K562 (cell line): ENCODE measurements at regions not wholly inside any gene's neighbourhood (a gene's known extent, or its start where the extent isn't known, plus 50 kb on each side); places are given as distances from the start of the nearest gene placed in this dataset.

Experiments used
- ATAC-seq: fragments of 200-7000 bp; cut with Tn5 transposase; 3 replicates; pipeline ENCODE4 v1.9.1; 2020; ENCODE audit warnings: moderate library complexity
- BruUV-seq: library from RNA; stranded (reverse); fragments of 400-500 nt; replicated peaks from 2 replicates; lab custom pipeline; 2021; lab: Mats Ljungman, UMichigan
- CTCF ChIA-PET: fragments of 300-600 bp; formaldehyde crosslinking; extraction: SDS; loops from one replicate; lab custom pipeline; 2021; ENCODE audit warnings: low intra/inter-chr PET ratio; lab: Yijun Ruan, JAX
- POLR2A ChIA-PET: fragments of 300-600, 350-650 bp; sonication (Branson Sonifier 250); formaldehyde crosslinking; extraction: SDS; loops from one replicate; lab custom pipeline; 2021; ENCODE audit warnings: antibody characterized with exemption, inconsistent platforms; lab: Yijun Ruan, JAX
- DNase-seq, 4 experiments: peaks; one replicate each; pipeline versions ENCODE4 v3.0.0 to v3.0.0-alpha.2; 2011 to 2018; ENCODE audit warnings: low spot score in 3 of 4, mixed read lengths in 3 of 4; ENCODE audit errors: extremely low read depth in 1 of 4
- FAIRE-seq: peaks from 2 replicates; lab custom pipeline; 2011; peaks lifted over from hg19 to GRCh38; lab: Jason Lieb, UNC
- H2AFZ ChIP-seq: 2 replicates; pipeline ENCODE4 v1.6.0; 2011; ENCODE audit warnings: low read depth, low read length, control low read depth, inconsistent platforms
- H3K27ac ChIP-seq: fragments of 200-600 bp; 3 replicates; pipeline ENCODE4 v1.8.0; 2011; ENCODE audit warnings: low read depth, mild to moderate bottlenecking, control low read depth, inconsistent platforms, low read length, moderate library complexity, mixed read lengths; ENCODE audit errors: extremely low read depth
- H3K27me3 ChIP-seq, 2 experiments: fragments of 300-600 bp in 1 of 2; 2 replicates in 1 of 2; 3 replicates in 1 of 2; pipeline versions ENCODE4 v1.6.0 to v1.8.0; 2011; ENCODE audit warnings: inconsistent platforms in 2 of 2, low read length in 2 of 2, mild to moderate bottlenecking in 1 of 2, mixed read lengths in 1 of 2, moderate library complexity in 1 of 2; ENCODE audit not compliant: control insufficient read depth in 2 of 2, insufficient read depth in 2 of 2
- H3K36me3 ChIP-seq: fragments of 300-600 bp; 3 replicates; pipeline ENCODE4 v1.8.0; 2011; ENCODE audit warnings: mild to moderate bottlenecking, low read length, inconsistent platforms; ENCODE audit not compliant: control insufficient read depth, insufficient read depth
- H3K4me1 ChIP-seq, 2 experiments: fragments of 200-600 bp in 1 of 2; replicated peaks in 1 of 2; 2 replicates in 1 of 2; 3 replicates in 1 of 2; pipeline versions ENCODE4 v1.5.1 to v1.8.0; 2011; ENCODE audit warnings: inconsistent platforms in 2 of 2, low read length in 2 of 2, mild to moderate bottlenecking in 1 of 2, mixed read lengths in 1 of 2, moderate library complexity in 1 of 2; ENCODE audit not compliant: control insufficient read depth in 2 of 2, insufficient read depth in 2 of 2
- H3K4me2 ChIP-seq: 2 replicates; pipeline ENCODE4 v1.6.1; 2011; ENCODE audit warnings: low read length, control low read depth, inconsistent platforms, mixed read lengths; ENCODE audit not compliant: insufficient read depth
- H3K4me3 ChIP-seq: fragments of 200-600 bp; sonication (generic), shearing (Covaris generic); 2 replicates; pipeline ENCODE4 v1.5.1; 2016; ENCODE audit warnings: control low read depth, inconsistent platforms
- H3K79me2 ChIP-seq: fragments of 200-600 bp; 3 replicates; pipeline ENCODE4 v1.8.0; 2011; ENCODE audit warnings: low read length, inconsistent platforms; ENCODE audit not compliant: control insufficient read depth, insufficient read depth
- H3K9ac ChIP-seq, 2 experiments: 2 replicates each; pipeline versions ENCODE4 v1.6.0 to v1.6.1; 2011; ENCODE audit warnings: low read depth in 2 of 2, low read length in 2 of 2, control low read depth in 1 of 2, inconsistent platforms in 1 of 2, mild to moderate bottlenecking in 1 of 2, mixed read lengths in 1 of 2; ENCODE audit not compliant: insufficient read depth in 1 of 2
- H3K9me1 ChIP-seq: one replicate; pipeline ENCODE4 v1.6.0; 2011; ENCODE audit warnings: inconsistent platforms, mild to moderate bottlenecking, low read length, moderate library complexity; ENCODE audit not compliant: control insufficient read depth, insufficient read depth
- H3K9me3 ChIP-seq: replicated peaks from 2 replicates; pipeline ENCODE4 v1.5.1; 2011; ENCODE audit warnings: low read depth, low read length, inconsistent platforms; ENCODE audit not compliant: control insufficient read depth, insufficient read depth
- H4K20me1 ChIP-seq: replicated peaks from 2 replicates; pipeline ENCODE4 v1.6.1; 2011; ENCODE audit warnings: low read length, inconsistent platforms, mixed read lengths; ENCODE audit not compliant: control insufficient read depth, insufficient read depth
- POLR2A ChIP-seq: fragments of 450-650 bp; conservative IDR thresholded peaks from 2 replicates; pipeline ENCODE4 v1.6.1; 2016
- WGBS: fragments of 100-300 bp; shearing (Covaris generic); methylation state at CpG from one replicate; pipeline ENCODE4 v1.1.6; 2016; ENCODE audit warnings: low coverage, mixed read lengths; ENCODE audit not compliant: insufficient coverage; ENCODE audit errors: missing lambda C conversion rate; 5-methylcytosine and 5-hydroxymethylcytosine counted together
- in situ Hi-C: fragments of 300-500 bp; cut with MboI; formaldehyde crosslinking; loops from 4 replicates; pipeline ENCODE4 v1.15.0; 2018; ENCODE audit warnings: inconsistent platforms, mixed read lengths
- intact Hi-C: fragments of 100-400 bp; cut with micrococcal nuclease; formaldehyde crosslinking; loops from 2 replicates; pipeline ENCODE4 v1.14.2; 2022
- TF ChIP-seq, protein P1 (sequence below): fragments of 450-650 bp; IDR thresholded peaks from 2 replicates; pipeline ENCODE4 v1.6.1; 2017; ENCODE audit warnings: antibody characterized with exemption
- TF ChIP-seq, protein P2 (sequence below): fragments of 450-650 bp; IDR thresholded peaks from 2 replicates; pipeline ENCODE4 v1.6.1; 2016; ENCODE audit warnings: mild to moderate bottlenecking, moderate library complexity

DNA sequence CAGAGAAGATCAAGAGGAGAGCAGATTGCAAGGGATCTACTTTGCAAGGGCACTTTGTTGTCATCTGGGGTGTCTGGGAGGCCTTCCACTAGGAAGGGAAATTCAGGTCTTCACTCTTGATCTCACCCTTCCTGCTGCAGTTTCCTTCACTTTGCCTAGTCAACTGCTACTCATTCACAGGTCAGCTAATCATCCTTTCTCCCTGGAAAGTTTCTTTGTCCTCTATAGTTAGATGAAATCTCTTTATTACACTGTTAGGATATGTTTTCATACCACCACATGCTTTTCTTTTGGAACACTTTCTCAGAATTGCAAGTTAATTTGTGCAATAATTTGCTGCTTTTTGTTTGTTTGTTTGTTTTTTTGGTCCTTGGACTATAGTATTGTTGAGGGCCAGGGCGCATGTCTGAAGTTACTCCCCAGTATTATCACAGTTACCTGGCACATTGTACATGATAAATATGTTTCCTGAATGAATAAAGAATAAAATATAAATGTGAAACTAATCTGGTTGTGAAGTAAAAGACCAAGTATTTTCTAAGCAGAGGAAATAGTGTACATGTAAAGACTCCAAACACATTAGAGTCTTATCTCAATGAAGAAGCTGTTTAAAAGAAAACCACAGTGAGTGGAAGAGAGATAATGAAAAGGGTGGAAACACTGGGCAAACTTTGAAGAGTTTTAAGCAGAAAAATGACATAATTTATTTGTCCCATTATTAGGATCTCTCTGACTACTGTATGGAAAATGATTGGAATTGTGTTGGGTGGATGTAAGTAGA, 139.9 kb upstream of the DGKB start:
- POLR2A ChIA-PET = no interaction called here
- no peaks in the 10 kb centered on the region for H3K79me2 ChIP-seq
- H3K36me3 ChIP-seq = no peaks in the 10 kb centered on the region
- no peak overlapping the region for H3K4me3 ChIP-seq
- in situ Hi-C loops = no loop called here
- BruUV-seq = no TSS peak
- H3K9me1 ChIP-seq = no peaks in the 10 kb centered on the region
- no peak overlapping the region for H3K4me2 ChIP-seq
- H3K27me3 ChIP-seq = no peaks in the 10 kb centered on the region
- CTCF ChIA-PET = no interaction called here
- no peak for DNase-seq
- no peak for ATAC-seq
- no peak for FAIRE-seq
- WGBS = 0% methylated on average over 1 of the region's 1 CpG
- intact Hi-C loops = no loop called here
- H4K20me1 ChIP-seq = no peaks in the 10 kb centered on the region
- no peaks in the 10 kb centered on the region; the same call in 1 of the 2 replicates for H3K9me3 ChIP-seq
- H3K9ac ChIP-seq = no peak overlapping the region
- no peak overlapping the region for H3K27ac ChIP-seq
- no peaks in the 10 kb centered on the region for H3K4me1 ChIP-seq
- H2AFZ ChIP-seq = no peak overlapping the region
- TF ChIP-seq, protein P1, sequence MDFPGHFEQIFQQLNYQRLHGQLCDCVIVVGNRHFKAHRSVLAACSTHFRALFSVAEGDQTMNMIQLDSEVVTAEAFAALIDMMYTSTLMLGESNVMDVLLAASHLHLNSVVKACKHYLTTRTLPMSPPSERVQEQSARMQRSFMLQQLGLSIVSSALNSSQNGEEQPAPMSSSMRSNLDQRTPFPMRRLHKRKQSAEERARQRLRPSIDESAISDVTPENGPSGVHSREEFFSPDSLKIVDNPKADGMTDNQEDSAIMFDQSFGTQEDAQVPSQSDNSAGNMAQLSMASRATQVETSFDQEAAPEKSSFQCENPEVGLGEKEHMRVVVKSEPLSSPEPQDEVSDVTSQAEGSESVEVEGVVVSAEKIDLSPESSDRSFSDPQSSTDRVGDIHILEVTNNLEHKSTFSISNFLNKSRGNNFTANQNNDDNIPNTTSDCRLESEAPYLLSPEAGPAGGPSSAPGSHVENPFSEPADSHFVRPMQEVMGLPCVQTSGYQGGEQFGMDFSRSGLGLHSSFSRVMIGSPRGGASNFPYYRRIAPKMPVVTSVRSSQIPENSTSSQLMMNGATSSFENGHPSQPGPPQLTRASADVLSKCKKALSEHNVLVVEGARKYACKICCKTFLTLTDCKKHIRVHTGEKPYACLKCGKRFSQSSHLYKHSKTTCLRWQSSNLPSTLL = no peak
- TF ChIP-seq POLR2A = no peak
- TF ChIP-seq, protein P2, sequence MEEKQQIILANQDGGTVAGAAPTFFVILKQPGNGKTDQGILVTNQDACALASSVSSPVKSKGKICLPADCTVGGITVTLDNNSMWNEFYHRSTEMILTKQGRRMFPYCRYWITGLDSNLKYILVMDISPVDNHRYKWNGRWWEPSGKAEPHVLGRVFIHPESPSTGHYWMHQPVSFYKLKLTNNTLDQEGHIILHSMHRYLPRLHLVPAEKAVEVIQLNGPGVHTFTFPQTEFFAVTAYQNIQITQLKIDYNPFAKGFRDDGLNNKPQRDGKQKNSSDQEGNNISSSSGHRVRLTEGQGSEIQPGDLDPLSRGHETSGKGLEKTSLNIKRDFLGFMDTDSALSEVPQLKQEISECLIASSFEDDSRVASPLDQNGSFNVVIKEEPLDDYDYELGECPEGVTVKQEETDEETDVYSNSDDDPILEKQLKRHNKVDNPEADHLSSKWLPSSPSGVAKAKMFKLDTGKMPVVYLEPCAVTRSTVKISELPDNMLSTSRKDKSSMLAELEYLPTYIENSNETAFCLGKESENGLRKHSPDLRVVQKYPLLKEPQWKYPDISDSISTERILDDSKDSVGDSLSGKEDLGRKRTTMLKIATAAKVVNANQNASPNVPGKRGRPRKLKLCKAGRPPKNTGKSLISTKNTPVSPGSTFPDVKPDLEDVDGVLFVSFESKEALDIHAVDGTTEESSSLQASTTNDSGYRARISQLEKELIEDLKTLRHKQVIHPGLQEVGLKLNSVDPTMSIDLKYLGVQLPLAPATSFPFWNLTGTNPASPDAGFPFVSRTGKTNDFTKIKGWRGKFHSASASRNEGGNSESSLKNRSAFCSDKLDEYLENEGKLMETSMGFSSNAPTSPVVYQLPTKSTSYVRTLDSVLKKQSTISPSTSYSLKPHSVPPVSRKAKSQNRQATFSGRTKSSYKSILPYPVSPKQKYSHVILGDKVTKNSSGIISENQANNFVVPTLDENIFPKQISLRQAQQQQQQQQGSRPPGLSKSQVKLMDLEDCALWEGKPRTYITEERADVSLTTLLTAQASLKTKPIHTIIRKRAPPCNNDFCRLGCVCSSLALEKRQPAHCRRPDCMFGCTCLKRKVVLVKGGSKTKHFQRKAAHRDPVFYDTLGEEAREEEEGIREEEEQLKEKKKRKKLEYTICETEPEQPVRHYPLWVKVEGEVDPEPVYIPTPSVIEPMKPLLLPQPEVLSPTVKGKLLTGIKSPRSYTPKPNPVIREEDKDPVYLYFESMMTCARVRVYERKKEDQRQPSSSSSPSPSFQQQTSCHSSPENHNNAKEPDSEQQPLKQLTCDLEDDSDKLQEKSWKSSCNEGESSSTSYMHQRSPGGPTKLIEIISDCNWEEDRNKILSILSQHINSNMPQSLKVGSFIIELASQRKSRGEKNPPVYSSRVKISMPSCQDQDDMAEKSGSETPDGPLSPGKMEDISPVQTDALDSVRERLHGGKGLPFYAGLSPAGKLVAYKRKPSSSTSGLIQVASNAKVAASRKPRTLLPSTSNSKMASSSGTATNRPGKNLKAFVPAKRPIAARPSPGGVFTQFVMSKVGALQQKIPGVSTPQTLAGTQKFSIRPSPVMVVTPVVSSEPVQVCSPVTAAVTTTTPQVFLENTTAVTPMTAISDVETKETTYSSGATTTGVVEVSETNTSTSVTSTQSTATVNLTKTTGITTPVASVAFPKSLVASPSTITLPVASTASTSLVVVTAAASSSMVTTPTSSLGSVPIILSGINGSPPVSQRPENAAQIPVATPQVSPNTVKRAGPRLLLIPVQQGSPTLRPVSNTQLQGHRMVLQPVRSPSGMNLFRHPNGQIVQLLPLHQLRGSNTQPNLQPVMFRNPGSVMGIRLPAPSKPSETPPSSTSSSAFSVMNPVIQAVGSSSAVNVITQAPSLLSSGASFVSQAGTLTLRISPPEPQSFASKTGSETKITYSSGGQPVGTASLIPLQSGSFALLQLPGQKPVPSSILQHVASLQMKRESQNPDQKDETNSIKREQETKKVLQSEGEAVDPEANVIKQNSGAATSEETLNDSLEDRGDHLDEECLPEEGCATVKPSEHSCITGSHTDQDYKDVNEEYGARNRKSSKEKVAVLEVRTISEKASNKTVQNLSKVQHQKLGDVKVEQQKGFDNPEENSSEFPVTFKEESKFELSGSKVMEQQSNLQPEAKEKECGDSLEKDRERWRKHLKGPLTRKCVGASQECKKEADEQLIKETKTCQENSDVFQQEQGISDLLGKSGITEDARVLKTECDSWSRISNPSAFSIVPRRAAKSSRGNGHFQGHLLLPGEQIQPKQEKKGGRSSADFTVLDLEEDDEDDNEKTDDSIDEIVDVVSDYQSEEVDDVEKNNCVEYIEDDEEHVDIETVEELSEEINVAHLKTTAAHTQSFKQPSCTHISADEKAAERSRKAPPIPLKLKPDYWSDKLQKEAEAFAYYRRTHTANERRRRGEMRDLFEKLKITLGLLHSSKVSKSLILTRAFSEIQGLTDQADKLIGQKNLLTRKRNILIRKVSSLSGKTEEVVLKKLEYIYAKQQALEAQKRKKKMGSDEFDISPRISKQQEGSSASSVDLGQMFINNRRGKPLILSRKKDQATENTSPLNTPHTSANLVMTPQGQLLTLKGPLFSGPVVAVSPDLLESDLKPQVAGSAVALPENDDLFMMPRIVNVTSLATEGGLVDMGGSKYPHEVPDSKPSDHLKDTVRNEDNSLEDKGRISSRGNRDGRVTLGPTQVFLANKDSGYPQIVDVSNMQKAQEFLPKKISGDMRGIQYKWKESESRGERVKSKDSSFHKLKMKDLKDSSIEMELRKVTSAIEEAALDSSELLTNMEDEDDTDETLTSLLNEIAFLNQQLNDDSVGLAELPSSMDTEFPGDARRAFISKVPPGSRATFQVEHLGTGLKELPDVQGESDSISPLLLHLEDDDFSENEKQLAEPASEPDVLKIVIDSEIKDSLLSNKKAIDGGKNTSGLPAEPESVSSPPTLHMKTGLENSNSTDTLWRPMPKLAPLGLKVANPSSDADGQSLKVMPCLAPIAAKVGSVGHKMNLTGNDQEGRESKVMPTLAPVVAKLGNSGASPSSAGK = no peak
